NCI-H2196 treated with DMSO at 0.1 percent for 48 hours (cell line): ENCODE measurements at regions not wholly inside any gene's neighbourhood (a gene's known extent, or its start where the extent isn't known, plus 50 kb on each side); places are given as distances from the start of the nearest gene placed in this dataset.

Experiments used
- DNase-seq: peaks from one replicate; lab custom pipeline; 2025; ENCODE audit not compliant: unreplicated experiment; lab: John Stamatoyannopoulos, UW

- DNase-seq = no peak
Measured at GRCh38 chr6:22925920-22926789, 356.8 kb downstream of the HDGFL1 start.

- no peak for DNase-seq
Measured at GRCh38 chr6:22926790-22927354, 357.5 kb downstream of the HDGFL1 start.

GRCh38 chr6:22928775-22929174, 359.4 kb downstream of the HDGFL1 start:
- no peak for DNase-seq

- no peak for DNase-seq
Measured at GRCh38 chr6:22929311-22929985, 360.1 kb downstream of the HDGFL1 start.

DNA sequence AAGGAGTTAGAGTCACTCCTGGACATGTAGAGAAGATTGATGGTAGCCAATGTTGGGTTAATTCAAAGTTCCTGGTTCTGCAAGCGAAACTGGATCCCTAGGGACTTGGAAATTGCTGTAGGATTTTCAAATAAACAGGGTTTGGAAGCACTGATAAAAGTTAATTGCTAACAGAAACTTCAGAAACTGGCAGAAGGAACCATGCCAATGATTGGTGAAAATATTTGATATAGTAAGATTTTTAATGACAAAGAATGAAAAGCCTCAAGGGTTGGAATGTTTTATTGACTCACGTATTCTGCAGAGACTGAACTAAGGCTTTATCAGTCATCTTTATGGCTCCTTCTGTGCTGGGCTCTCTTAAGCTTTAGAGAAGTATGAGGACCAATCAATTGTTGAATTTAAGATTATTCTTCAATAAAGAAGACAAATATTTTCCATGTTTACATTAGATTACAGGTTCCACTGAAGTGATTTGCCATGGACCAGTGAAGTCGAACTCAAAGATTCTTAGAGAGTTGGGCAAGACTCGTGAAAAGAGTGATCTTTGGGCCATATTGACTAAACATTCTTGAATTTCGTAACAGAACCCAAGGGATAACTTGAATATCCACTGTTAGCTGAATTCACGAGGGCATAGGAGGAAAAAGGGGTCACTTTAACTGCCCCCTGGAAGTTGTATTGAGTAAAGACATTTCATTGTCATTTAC, 371.4 kb downstream of the HDGFL1 start:
- no peak for DNase-seq

DNA sequence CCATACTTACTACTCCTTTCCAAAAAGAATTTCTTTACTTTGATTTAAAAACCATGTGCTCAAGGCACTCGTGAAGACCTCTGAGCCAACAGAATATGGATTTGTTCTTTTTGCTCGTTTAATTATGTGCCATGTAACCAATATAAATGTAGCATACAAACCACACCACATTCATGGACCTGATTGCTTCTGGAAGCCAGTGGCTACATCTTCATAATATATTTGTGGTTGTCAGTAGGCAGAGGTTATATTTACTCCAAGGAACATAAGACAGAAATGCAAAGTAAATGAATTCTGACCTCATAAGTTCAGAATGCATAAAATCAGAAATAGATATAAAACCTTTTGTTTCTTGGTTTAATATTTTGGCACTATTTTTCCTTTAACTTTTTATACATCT, 373.0 kb downstream of the HDGFL1 start:
- DNase-seq = no peak

DNA sequence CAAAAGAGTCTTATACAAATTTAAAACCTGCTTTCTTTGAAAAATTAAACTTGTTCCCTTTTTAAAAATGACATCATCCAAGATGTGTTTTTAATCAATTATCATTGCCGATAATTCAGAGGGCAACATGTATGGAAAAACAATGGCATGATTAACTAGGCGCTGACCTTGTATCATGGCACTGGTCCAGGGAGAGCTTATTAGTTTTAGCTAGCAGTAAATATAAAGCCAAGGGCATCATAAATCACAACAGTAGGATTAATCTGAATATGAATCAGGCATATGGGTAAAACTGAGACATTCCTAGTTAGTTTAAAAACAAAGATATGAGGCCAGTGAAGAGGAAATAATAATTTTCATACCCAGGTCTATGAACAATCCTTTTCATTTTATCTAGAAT, 374.0 kb downstream of the HDGFL1 start:
- DNase-seq = no peak

DNA sequence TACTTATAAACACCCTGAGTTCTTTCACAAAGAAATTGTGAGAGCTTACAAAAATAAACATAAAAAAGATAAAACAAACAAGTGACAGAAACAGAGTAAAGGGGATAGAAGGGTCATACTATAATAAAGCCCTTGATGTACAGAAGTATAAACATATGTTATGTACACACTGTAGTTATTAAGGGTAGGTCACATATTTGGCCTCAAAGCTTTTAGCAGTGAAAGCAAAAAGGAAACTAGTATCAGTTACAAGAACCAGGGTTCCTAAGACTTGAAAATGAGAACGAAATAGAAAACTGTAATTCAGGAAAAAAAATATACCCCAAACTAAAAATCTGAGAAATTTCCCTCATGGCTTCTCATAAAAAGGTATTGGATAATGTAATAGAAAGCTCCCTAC, 380.6 kb downstream of the HDGFL1 start:
- DNase-seq = no peak

- no peak for DNase-seq
Measured at GRCh38 chr6:22952097-22952496, 382.7 kb downstream of the HDGFL1 start.

GRCh38 chr6:22954749-22955385, 385.5 kb downstream of the HDGFL1 start:
- no peak for DNase-seq

DNA sequence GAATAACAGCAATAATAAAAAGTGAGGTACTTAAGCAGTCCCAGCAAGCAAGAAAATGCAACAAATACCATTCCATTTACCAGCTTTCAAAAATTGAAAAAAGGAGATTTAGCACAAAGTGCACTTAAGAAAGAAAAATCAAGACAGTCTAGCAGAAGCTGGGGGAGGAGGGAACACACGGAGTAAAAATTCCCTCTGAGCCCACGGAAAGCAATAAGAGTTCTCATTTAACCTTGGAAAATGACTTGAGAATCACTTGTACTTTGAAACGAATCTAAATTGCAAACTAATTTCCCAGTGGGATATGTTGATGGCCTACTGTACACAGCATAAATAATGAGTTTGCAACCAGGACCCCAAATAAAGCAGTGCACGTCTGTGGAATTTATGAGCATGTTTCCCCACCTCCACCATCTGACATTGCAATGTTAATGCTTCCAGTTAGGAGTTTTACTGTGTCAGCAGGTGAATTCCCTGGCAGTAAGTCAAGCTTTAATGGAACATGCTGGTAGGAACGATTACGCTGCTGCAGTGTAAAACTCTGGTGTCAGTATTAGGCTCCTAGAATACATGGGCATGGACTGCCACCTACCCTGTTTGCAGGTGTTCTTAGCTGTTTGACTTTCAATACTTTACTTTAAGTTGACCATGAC, 386.8 kb downstream of the HDGFL1 start:
- DNase-seq = no peak

GRCh38 chr6:22958677-22959076, 389.3 kb downstream of the HDGFL1 start:
- DNase-seq = no peak

DNA sequence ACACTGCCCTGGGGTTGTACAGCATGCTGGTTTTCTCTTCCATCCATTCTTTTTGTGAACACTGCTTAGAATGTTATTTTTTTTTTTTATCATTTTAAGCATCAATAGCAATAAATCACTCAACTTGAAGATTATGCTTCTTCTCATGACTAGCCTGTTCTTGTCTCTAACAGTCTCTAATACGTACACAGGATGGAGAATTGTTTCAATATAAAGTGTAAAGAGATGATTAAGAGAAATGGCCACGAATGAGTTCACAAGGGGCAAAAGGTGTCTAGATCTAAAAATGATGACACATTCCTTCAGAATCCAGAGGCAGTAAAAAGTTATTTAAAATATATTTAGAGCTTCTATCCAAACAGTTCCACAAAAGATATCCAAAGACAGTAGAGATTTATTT, 390.2 kb downstream of the HDGFL1 start:
- no peak for DNase-seq

GRCh38 chr6:22964334-22964733, 395.0 kb downstream of the HDGFL1 start:
- DNase-seq = no peak

- no peak for DNase-seq
Measured at GRCh38 chr6:22965889-22966288, 396.5 kb downstream of the HDGFL1 start.

GRCh38 chr6:22966691-22967422, 397.5 kb downstream of the HDGFL1 start:
- DNase-seq = no peak

GRCh38 chr6:22970004-22970403, 400.6 kb downstream of the HDGFL1 start:
- DNase-seq = no peak

GRCh38 chr6:22972771-22973170, 403.4 kb downstream of the HDGFL1 start:
- DNase-seq = no peak

DNA sequence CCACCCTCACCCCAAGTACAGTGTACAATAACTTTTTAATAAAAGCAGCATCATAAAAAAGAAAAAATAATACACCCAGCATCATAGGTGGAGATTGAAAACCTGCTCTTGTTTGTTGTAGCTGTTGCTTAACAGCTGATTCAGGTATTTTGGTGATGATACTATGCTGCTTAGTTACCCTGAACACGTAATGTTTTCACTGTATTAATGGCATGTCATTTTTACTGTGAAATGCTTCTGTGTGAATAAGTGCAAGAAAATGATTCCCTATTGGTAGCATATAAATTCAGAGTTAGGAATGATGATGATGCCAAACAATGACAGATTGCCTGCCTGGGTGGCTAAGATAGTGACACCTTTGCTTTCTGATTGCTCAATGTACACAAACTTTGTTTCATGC, 405.7 kb downstream of the HDGFL1 start:
- no peak for DNase-seq

DNA sequence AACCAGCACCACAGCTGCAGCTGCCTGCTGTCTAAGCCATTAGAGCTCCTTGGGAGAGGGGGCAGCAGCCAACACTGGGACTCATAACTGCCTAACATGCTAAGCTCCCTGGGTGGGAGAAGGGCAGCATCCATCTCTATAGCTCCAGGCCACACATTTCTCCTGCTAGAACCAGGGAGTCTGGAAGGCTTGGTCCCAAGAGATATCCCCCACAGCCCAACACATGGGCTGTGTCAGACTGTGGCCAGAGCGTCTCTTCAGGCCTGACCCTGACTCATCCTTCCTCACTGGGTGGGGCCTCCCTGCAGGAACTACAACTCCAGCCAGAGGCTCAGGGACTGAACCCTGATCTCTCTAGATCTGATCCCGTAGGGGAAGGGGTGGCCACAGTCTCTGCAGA, 411.1 kb downstream of the HDGFL1 start:
- DNase-seq = no peak
